T-helper 1 cell (primary cell): ENCODE measurements at regions not wholly inside any gene's neighbourhood (a gene's known extent, or its start where the extent isn't known, plus 50 kb on each side); places are given as distances from the start of the nearest gene placed in this dataset.
"Not testable (repeated sequence)": the region's sequence is repeated elsewhere in the genome, so short reads cannot be mapped to it uniquely, and the experiment has no call there.

Source experiments
- DNase-seq, 5 donors: peaks; one replicate each; pipeline ENCODE4 v3.0.0-alpha.2; 2012 to 2020

DNA sequence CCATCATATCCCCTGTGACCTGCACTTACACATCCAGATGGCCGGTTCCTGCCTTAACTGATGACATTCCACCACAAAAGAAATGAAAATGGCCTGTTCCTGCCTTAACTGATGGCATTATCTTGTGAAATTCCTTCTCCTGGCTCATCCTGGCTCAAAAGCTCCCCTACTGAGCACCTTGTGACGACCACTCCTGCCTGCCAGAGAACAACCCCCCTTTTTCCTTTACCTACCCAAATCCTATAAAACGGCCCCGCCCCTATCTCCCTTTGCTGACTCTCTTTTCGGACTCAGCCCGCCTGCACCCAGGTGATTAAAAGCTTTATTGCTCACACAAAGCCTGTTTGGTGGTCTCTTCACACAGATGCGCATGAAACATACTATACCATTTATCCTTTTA lies 279.7 kb upstream of the CHRM3 start:
- DNase-seq: not testable (repeated sequence)

- DNase-seq: no peak
These were observed 287.8 kb upstream of the CHRM3 start for GRCh38 chr1:239098400-239099037.

GRCh38 chr1:239091537-239091936 lies 294.8 kb upstream of the CHRM3 start:
- DNase-seq: no peak

DNA sequence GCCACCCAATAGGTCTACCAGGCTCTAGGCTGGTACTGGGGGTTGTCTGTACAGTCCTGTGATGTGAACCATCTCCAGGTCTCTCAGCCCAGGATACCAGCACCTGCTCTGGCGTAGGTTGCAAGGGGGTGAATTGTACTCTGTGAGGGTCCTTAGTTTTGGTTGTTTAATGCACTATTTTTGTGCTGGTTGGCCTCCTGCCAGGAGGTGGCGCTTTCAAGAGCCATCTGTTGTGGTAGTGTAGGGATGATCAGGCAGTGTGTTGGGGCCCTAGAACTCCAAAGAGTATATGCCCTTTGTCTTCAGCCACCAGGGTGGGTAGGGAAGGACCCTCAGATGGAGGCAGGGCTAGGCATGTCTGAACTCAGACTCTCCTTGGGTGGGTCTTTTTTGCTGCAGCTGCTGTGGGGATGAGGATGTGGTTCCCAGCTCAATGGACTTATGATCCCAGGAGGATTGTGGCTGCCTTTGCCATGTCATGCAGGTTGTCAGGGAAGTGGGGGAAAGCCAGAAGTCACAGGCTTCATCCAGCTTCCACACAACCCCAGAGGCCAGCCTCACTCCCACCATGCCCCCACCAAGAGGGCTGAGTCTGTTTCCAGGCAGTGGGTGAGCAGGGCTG lies 301.8 kb upstream of the CHRM3 start:
- DNase-seq: no peak

DNA sequence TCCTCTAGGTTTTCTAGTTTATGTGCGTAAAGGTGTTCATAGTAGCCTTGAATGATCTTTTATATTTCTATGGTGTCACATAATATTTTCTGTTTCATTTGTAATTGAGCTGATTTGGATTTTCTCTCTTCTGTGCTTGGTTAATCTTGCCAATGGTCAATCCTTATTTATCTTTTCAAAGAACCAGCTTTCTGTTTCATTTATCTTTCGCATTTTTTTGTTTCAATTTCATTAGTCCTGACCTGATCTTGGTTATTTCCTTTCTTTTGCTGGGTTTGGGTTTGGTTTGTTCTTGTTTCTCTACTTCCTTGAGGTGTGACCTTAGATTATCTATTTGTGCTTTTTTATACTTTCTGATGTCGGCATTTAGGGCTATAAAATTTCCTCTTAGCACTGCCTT lies 304.4 kb upstream of the CHRM3 start:
- not testable (repeated sequence) for DNase-seq

- DNase-seq: no peak
These were observed 318.9 kb upstream of the CHRM3 start for GRCh38 chr1:239067480-239067879.

DNA sequence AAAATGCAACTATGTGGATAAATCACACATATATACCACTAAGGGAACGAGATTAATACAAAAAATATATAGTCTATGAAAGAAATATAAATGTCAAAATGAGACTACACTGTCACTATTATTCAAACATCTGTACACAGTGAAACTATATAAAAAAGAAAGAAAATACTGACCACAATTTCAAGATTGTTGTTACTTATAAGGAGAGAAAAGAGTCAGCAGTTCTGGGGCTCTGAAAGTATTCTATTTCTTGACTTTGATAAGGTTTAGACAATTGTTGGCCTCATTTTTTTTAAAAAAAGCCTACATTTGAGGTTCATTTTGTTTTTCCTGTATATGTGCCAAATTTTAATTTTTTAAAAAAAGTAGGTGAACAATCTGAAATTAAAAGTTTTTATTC lies 319.3 kb upstream of the CHRM3 start:
- DNase-seq: no peak

DNA sequence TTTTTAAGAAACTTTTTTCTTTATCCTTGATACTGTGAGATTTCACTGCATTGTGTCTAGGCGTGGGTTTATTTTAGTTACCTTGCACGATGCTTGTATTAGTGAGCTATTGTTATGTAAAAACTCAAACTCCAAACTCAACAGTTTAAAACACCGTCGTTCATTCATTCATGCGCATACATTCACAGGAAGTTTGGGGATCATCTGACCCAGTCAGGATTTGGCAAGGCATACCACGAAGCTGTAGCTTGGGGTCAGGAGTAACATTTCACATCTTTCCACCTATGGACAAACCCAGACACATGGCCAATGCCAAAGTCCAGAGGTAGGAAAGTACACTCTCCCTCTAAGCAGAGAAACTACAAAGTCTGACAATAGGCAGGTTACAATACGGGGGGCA lies 324.6 kb upstream of the CHRM3 start:
- DNase-seq: no peak

DNA sequence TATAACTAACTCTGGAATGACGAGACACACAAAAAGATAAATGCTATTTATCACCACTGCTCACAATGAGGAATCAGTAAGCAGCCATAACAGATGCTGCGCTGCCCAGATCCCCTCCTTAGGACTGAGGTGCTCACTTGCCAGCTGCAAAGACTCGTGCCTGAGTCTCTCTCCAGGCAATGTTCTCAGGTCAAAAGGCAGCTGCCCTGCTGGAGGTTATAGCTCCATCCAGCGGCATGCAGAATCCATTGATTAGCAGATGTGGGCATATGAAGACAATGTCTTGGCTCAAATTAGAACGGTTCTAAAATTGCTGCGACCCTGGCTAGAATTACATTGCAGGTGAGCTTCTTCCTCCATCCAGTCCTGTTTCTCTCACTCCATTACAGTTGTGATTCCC lies 328.2 kb upstream of the CHRM3 start:
- DNase-seq: no peak

DNA sequence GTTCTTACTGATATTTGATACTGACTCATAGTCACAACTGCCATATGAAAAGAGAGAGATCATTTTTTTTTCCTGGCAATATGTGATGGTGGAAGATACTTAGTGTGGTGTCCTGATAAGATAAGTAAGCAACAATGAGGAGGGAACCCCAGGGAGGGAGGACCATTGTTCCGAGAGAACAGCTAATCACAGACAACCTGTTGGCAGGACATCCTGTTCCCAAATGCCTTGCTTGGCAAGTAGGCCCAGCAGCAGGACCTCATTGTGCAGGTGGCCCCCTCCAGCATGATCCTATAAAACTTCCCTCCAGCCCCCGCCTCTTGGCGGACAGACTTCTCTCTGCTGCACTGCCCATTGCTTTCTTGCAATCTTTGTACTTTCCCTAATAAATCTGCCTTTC lies 329.4 kb upstream of the CHRM3 start:
- DNase-seq: no peak

- no peak for DNase-seq
These were observed 333.1 kb upstream of the CHRM3 start for GRCh38 chr1:239053279-239053678.

GRCh38 chr1:239049571-239049970 lies 336.8 kb upstream of the CHRM3 start:
- no peak for DNase-seq

- no peak for DNase-seq
These were observed 341.5 kb upstream of the CHRM3 start for GRCh38 chr1:239044829-239045228.

DNA sequence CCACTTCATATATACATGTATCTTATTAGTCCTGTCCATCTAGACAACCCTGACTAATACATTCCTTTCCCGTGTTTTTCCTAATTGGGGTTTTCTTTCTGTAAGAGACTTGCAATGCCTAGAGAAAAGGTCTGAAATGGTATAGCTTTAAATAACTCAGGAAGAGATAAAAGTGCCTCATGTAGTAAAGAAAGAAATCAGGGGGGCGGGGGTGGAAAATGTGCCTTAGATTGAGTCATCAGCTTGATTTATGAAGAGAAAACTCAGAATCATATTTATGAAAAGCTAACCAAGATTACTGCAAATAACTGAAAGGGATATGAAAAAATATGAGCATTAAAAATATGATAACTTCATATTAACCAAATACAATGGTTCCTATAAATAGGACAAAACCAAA lies 345.8 kb upstream of the CHRM3 start:
- no peak for DNase-seq

- no peak for DNase-seq
These were observed 355.1 kb upstream of the CHRM3 start for GRCh38 chr1:239031310-239031709.

DNA sequence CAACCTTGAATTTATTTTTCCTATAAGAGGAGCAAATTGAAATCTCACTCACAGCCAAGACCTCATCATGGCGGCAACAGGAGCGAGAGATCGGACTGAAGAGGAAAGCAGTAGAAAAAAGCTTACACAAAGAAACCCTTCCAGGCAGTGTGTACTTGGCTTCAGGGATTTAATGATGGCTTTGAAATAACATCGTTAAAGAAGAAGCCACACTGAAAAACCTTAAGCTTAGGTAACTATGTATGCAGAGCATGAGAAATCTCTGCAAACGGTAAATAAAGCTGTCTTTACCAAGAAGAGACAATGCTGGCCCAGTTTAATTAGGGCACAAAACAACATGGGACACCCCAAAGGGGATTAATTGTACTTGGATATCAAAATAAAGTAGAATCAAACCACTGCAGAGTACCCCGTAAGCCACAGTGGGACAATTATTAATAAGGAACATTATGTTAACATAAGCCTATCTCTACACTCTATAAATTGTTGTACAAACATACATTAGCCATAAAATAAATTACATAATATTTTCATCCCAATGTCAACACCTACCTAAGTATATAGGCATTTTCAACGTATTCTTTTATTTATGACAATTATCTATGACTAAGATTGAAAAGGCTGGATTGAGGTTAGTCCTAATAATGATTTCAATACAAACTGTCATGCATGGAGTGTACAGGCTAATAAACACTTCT lies 360.2 kb upstream of the CHRM3 start:
- no peak for DNase-seq

DNA sequence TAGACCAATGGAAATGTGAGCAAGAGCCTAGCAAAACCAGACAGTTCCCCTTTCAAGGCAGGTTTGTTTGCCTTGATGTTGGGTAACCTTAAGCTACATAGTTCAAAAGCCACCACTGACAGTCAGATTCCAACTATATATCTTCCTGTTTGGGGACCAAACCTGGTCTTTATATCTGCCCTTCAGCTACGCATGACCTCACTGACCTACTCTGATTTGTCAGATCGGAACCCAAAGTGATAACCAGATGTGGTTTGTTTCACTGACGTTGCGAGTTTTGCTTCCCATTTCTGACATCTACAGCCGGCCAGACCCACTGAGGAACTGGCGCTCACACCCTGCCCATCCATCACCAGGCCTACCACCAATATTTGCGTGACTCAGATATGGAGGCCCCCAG lies 361.1 kb upstream of the CHRM3 start:
- DNase-seq: no peak

DNA sequence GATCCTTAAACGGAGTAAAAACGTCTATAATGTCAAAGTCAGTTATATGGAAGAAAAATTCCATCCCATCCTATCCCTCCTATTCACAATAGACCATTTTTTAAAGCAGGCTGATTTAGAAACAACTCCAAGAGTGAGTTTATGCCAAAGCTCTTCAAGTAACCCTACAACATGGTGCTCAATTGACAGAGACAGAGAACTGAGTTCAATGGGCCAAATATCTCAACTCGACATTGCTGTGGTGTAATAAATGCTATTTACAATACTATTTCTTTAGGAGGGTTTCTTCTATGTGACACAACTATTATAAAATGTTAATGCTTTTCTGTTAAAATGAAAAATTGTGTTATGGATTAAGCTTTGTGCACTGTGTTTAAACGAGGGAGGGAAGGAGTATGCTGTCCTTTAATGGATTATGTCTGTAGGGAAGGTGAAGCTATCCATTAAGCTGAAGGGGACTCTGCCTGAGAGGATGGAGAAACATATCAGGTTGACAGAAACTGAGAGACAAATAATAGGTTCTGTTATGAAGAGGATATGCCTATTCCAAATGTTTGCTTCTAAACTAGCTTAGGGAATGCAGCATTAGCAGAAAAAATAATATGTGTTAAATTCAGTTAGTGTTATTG lies 362.5 kb upstream of the CHRM3 start:
- DNase-seq: no peak

DNA sequence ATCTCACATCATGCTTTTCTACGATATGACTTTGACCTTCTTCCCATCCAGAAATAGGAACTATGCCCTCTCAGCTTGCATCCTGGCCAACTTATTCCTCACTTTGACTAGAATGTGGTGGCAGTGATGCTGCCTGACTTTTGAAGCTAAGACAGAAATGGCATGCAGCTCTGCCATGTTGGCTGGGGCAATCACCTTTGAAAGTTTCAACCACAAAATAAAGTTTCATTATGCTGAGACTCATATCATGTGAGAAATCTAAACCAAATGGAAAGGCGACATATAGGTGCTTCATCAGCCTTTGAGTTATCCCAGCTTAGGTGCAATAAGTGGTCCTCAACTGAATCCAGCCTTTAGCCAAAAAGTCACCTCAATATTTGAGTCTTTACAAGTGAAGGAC lies 370.0 kb upstream of the CHRM3 start:
- DNase-seq: no peak

DNA sequence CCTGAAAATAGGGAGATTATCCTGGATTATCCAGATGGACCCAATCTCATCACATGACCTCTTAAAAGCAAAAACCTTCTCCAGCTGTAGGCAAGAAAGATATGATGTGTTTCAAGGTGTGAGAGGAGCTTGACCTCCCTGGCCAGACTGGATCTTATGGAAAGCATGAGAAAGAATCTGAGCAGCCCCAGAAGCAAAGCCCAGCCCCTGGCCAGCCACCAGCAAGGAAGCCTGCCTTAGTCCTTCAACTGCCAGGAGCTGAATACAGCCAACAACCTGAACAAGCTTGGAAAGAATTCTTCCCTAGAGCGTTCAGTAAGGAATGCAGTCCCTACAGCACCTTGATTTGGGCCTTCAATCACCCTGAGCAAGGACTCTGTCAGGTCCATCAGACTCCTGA lies 375.0 kb upstream of the CHRM3 start:
- no peak for DNase-seq

- DNase-seq: no peak
These were observed 377.8 kb upstream of the CHRM3 start for GRCh38 chr1:239008568-239008967.

DNA sequence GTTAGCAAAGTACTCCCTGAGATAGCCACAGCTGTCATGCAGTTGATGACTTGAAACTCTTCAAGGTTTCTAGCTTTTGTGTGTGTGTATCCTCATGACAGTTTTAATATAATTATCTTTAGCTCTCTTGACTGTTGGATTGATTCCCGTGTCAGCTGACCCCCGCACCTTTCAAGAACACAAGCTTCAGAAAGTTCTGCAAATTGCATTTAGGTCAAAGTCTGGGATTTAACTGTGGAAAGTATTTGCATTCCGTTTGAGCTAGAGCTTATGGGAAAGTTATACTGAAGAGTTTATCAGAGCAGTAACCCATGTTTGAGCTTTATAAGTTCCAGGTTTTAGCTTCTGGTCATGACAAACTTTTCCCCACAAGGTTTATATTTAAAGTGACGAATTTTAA lies 380.1 kb upstream of the CHRM3 start:
- no peak for DNase-seq

DNA sequence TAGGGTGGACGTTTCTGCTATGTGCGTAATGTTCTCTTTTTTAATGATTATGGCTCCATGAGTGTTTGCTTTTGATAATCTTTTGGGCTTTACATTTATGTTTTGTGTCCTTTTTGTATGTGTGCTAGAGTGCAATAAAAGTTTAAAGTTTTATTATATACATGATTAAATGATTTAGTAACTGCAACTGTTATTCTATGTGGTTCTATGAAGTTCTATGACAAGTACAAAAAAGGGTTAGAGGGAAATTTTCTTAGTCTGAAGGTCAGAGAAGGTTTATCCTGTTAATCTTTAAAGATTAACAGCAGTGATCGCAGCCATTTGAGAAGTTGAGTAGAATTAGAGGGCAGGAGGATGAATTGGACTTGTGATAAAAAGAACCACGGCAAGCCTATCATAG lies 386.4 kb upstream of the CHRM3 start:
- DNase-seq: no peak

- no peak for DNase-seq
These were observed 387.8 kb upstream of the CHRM3 start for GRCh38 chr1:238998577-238998976.
